ENCODE measurements at regions not wholly inside any gene's neighbourhood (a gene's known extent, or its start where the extent isn't known, plus 50 kb on each side); places are given as distances from the start of the nearest gene placed in this dataset.

GRCh38 chr3:160616311-160616710 lies 50.9 kb upstream of the KPNA4 start:
- RAD21 ChIA-PET (ENCODE audit: unreplicated experiment): no interaction called here
- ATAC-seq (no peak), FAIRE-seq (no peak), DNase-seq (ENCODE audit: low read depth, low spot score) (no peak)
- in situ Hi-C loops (cut with MboI) (no loop called here), intact Hi-C loops (cut with micrococcal nuclease; ENCODE audit: unreplicated experiment) (no loop called here)
- no peak overlapping the region for H3K9ac ChIP-seq (ENCODE audit: control insufficient read depth, insufficient read depth, low read length)
- SMC1A ChIA-PET (ENCODE audit: uncharacterized antibody, unreplicated experiment): interaction anchor here (1.1 kb wide), 1 partner anchor 50 kb away, joined by 3 read pairs; no protein-coding TSS in a partner anchor
- H4K20me1 ChIP-seq (ENCODE audit: control insufficient read depth, insufficient read depth): no peaks in the 10 kb centered on the region
- H3K36me3 ChIP-seq (ENCODE audit: control insufficient read depth in 2 of 2, insufficient read depth in 2 of 2, low read length in 1 of 2): no peaks in the 10 kb centered on the region
- CTCF ChIA-PET: no interaction called here
- no peaks in the 10 kb centered on the region for H3K9me3 ChIP-seq (replicated peaks; ENCODE audit: control insufficient read depth, insufficient read depth, low read length)
- H3K4me2 ChIP-seq (ENCODE audit: control insufficient read depth, insufficient read depth): no peak overlapping the region
- no peaks in the 10 kb centered on the region for H3K79me2 ChIP-seq (ENCODE audit: control insufficient read depth, insufficient read depth, low read length)
- no peak overlapping the region for H2AFZ ChIP-seq (ENCODE audit: control insufficient read depth, low read depth, low read length)
- no peak overlapping the region for H3K4me3 ChIP-seq
- no peaks in the 10 kb centered on the region for H3K4me1 ChIP-seq (ENCODE audit: control insufficient read depth, insufficient read depth, low read length)
- H3K27ac ChIP-seq (ENCODE audit: control insufficient read depth, insufficient read depth): no peak overlapping the region
- POLR2A ChIA-PET: no interaction called here
- no TSS peak for BruUV-seq (replicated peaks)
- TF ChIP-seq E2F4 (IDR thresholded peaks at IDR 0.05; ENCODE audit: low read depth, low read length): no peak
- no peak for TF ChIP-seq HCFC1 (IDR thresholded peaks at IDR 0.05; ENCODE audit: low read length)
- no peaks in the 10 kb centered on the region for H3K27me3 ChIP-seq (replicated peaks in 1 of 2; ENCODE audit: control insufficient read depth in 2 of 2, insufficient read depth in 2 of 2, low read length in 1 of 2)
